ENCODE measurements at regions not wholly inside any gene's neighbourhood (a gene's known extent, or its start where the extent isn't known, plus 50 kb on each side); places are given as distances from the start of the nearest gene placed in this dataset.

- TF ChIP-seq RBBP5 (IDR thresholded peaks at IDR 0.05; ENCODE audit: borderline replicate concordance, insufficient read depth, low read length, poor library complexity, severe bottlenecking), result peak; percentile 49
- TF ChIP-seq MEIS2 (IDR thresholded peaks at IDR 0.05; ENCODE audit: partially characterized antibody), result peak; percentile 43
- TF ChIP-seq ADNP (tag; IDR thresholded peaks at IDR 0.05), result no peak
- TF ChIP-seq ZSCAN32 (CRISPR knock-in tag; IDR thresholded peaks at IDR 0.05), result no peak
- TF ChIP-seq JUND (IDR thresholded peaks at IDR 0.05; ENCODE audit: borderline replicate concordance, low read depth, low read length), result 0 out of 2 replicates have a peak, but pooled peaks have one; percentile 7
- TF ChIP-seq JUND (tag; IDR thresholded peaks at IDR 0.05; ENCODE audit: borderline replicate concordance, low read depth, low read length), result no peak; the same call in 1 of the 3 replicates
- TF ChIP-seq BCL6 (CRISPR knock-in tag; IDR thresholded peaks at IDR 0.05), result no peak
Observed at GRCh38 chr13:22009500-22009899, 338.6 kb downstream of the FGF9 start (continued).

GRCh38 chr13:22009937-22010336, 339.1 kb downstream of the FGF9 start:
- ATAC-seq (no peak), FAIRE-seq (no peak), DNase-seq (ENCODE audit: extremely low read depth in 1 of 4, low spot score in 3 of 4) (no peak)
- Histone ChIP-seq H3K36me3 (ENCODE audit: control insufficient read depth, insufficient read depth, low read length) (no peaks in the 10 kb centered on the region), H3K4me1 (replicated peaks in 1 of 2; ENCODE audit: control insufficient read depth in 2 of 2, insufficient read depth in 2 of 2, low read length in 2 of 2) (no peaks in the 10 kb centered on the region; a peak in 3 of 5 replicates), H3K9ac (ENCODE audit: insufficient read depth in 1 of 2, low read depth in 2 of 2, low read length in 2 of 2) (no peak overlapping the region), H3K9me3 (replicated peaks; ENCODE audit: control insufficient read depth, insufficient read depth, low read depth, low read length) (no peaks in the 10 kb centered on the region), H3K9me1 (ENCODE audit: control insufficient read depth, insufficient read depth, low read length) (no peaks in the 10 kb centered on the region), H3K4me2 (ENCODE audit: insufficient read depth, low read length) (peak overlapping the region; percentile 50), H3K79me2 (ENCODE audit: control insufficient read depth, insufficient read depth, low read length) (no peaks in the 10 kb centered on the region), H2AFZ (ENCODE audit: low read depth, low read length) (0 out of 2 replicates have a peak overlapping the region, but pooled peaks have one; percentile 31), H4K20me1 (replicated peaks; ENCODE audit: control insufficient read depth, insufficient read depth, low read length) (no peaks in the 10 kb centered on the region), H3K4me3 (no peak overlapping the region), H3K27me3 (ENCODE audit: control insufficient read depth in 2 of 2, insufficient read depth in 2 of 2, low read length in 2 of 2) (no peaks in the 10 kb centered on the region), H3K27ac (ENCODE audit: extremely low read depth, low read depth, low read length) (no peak overlapping the region)
- intact Hi-C loops (cut with micrococcal nuclease), result no loop called here
- CTCF ChIA-PET (ENCODE audit: low intra/inter-chr PET ratio), result no interaction called here
- 0 out of 2 replicates have a peak, but pooled peaks have one; percentile 1 for TF ChIP-seq L3MBTL2 (IDR thresholded peaks at IDR 0.05)
- no peak for TF ChIP-seq DEAF1 (CRISPR knock-in tag; IDR thresholded peaks at IDR 0.05)
- TF ChIP-seq CEBPB (tag; IDR thresholded peaks at IDR 0.05), result peak; percentile 76
- POLR2A ChIA-PET, result no interaction called here
- 5% methylated on average over 5 of the region's 6 CpGs for WGBS (ENCODE audit: insufficient coverage, low coverage, missing lambda C conversion rate)
- BruUV-seq (replicated peaks), result no TSS peak
- in situ Hi-C loops (cut with MboI), result no loop called here
